ENCODE measurements at regions not wholly inside any gene's neighbourhood (a gene's known extent, or its start where the extent isn't known, plus 50 kb on each side); places are given as distances from the start of the nearest gene placed in this dataset.

GRCh38 chr3:5301651-5302297 is 114.3 kb downstream of the EDEM1 start:
- Histone ChIP-seq H2AFZ (ENCODE audit: low read depth, low read length) (no peak overlapping the region), H3K79me2 (replicated peaks; ENCODE audit: insufficient read depth, low read length) (no peaks in the 10 kb centered on the region), H3K27me3 (ENCODE audit: insufficient read depth, low read depth, low read length) (no peaks in the 10 kb centered on the region), H3K9me3 (ENCODE audit: low read length) (no peaks in the 10 kb centered on the region), H3K9me2 (ENCODE audit: insufficient read depth, low read length) (no peaks in the 10 kb centered on the region), H3K27ac (ENCODE audit: low read length) (peak overlapping the region; percentile 79), H3K9ac (ENCODE audit: low read length) (peak overlapping the region; percentile 39), H3F3A (ENCODE audit: insufficient read depth, low read length, poor library complexity, severe bottlenecking) (no peaks in the 10 kb centered on the region), H3K36me3 (ENCODE audit: insufficient read depth, low read length) (no peaks in the 10 kb centered on the region), H4K20me1 (ENCODE audit: insufficient read depth) (no peaks in the 10 kb centered on the region), H3K4me3 (ENCODE audit: low read length) (peak overlapping the region; percentile 36), H3K4me2 (ENCODE audit: low read length) (peak overlapping the region; percentile 14)
- peak; percentile 75 for TF ChIP-seq POLR2AphosphoS5 (IDR thresholded peaks at IDR 0.05)
- no peak for TF ChIP-seq EZH2 (IDR thresholded peaks at IDR 0.05; ENCODE audit: borderline replicate concordance, insufficient read depth, low read length, poor library complexity, severe bottlenecking)
- no peak for TF ChIP-seq MXI1 (conservative IDR thresholded peaks at IDR 0.05; ENCODE audit: poor library complexity, severe bottlenecking)
- TF ChIP-seq EP300 (conservative IDR thresholded peaks at IDR 0.05; ENCODE audit: poor library complexity, severe bottlenecking), result peak; percentile 94
- TF ChIP-seq REST (IDR thresholded peaks at IDR 0.05; ENCODE audit: borderline replicate concordance), result peak; percentile 98

DNA sequence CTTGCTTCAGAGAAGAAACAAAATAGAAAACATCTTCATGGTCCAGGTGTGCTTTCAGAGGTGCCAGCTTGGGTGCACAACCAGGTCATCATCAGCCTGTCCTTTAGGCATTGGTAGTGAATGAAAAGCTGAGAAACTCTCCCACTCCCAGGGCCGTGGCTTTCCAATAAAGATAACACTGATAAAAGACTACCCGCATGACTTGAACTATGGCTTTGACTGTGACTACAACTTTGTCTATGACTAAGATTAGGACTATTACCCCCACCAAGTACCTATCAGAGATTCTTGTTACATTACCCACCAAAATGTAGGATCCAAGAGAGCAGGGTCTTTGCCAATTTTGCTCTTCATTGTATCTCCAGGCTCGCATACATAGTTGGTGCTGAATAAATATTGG is 115.2 kb downstream of the EDEM1 start:
- no peak overlapping the region for H3K4me2 ChIP-seq (ENCODE audit: low read length)
- no peaks in the 10 kb centered on the region for H4K20me1 ChIP-seq (ENCODE audit: insufficient read depth)
- no peaks in the 10 kb centered on the region for H3K9me3 ChIP-seq (ENCODE audit: low read length)
- H3K27me3 ChIP-seq (ENCODE audit: insufficient read depth, low read depth, low read length), result no peaks in the 10 kb centered on the region
- no peaks in the 10 kb centered on the region for H3K79me2 ChIP-seq (replicated peaks; ENCODE audit: insufficient read depth, low read length)
- no peaks in the 10 kb centered on the region for H3F3A ChIP-seq (ENCODE audit: insufficient read depth, low read length, poor library complexity, severe bottlenecking)
- H2AFZ ChIP-seq (ENCODE audit: low read depth, low read length), result no peak overlapping the region
- no peaks in the 10 kb centered on the region for H3K36me3 ChIP-seq (ENCODE audit: insufficient read depth, low read length)
- H3K27ac ChIP-seq (ENCODE audit: low read length), result peak overlapping the region; percentile 79
- TF ChIP-seq, protein P1, sequence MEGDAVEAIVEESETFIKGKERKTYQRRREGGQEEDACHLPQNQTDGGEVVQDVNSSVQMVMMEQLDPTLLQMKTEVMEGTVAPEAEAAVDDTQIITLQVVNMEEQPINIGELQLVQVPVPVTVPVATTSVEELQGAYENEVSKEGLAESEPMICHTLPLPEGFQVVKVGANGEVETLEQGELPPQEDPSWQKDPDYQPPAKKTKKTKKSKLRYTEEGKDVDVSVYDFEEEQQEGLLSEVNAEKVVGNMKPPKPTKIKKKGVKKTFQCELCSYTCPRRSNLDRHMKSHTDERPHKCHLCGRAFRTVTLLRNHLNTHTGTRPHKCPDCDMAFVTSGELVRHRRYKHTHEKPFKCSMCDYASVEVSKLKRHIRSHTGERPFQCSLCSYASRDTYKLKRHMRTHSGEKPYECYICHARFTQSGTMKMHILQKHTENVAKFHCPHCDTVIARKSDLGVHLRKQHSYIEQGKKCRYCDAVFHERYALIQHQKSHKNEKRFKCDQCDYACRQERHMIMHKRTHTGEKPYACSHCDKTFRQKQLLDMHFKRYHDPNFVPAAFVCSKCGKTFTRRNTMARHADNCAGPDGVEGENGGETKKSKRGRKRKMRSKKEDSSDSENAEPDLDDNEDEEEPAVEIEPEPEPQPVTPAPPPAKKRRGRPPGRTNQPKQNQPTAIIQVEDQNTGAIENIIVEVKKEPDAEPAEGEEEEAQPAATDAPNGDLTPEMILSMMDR (IDR thresholded peaks at IDR 0.05; ENCODE audit: poor library complexity, severe bottlenecking), result no peak
- TF ChIP-seq REST (IDR thresholded peaks at IDR 0.05; ENCODE audit: borderline replicate concordance) (no peak), SMC3 (conservative IDR thresholded peaks at IDR 0.05; ENCODE audit: poor library complexity) (no peak), EP300 (conservative IDR thresholded peaks at IDR 0.05; ENCODE audit: poor library complexity, severe bottlenecking) (no peak), RAD21 (conservative IDR thresholded peaks at IDR 0.05) (no peak), EZH2 (IDR thresholded peaks at IDR 0.05; ENCODE audit: borderline replicate concordance, insufficient read depth, low read length, poor library complexity, severe bottlenecking) (no peak), MXI1 (conservative IDR thresholded peaks at IDR 0.05; ENCODE audit: poor library complexity, severe bottlenecking) (no peak), POLR2AphosphoS5 (IDR thresholded peaks at IDR 0.05) (no peak), TAF1 (IDR thresholded peaks at IDR 0.05; ENCODE audit: low read depth) (no peak)
- H3K9ac ChIP-seq (ENCODE audit: low read length), result no peak overlapping the region
- H3K4me3 ChIP-seq (ENCODE audit: low read length), result no peak overlapping the region
- H3K9me2 ChIP-seq (ENCODE audit: insufficient read depth, low read length), result no peaks in the 10 kb centered on the region
